ENCODE measurements at regions not wholly inside any gene's neighbourhood (a gene's known extent, or its start where the extent isn't known, plus 50 kb on each side); places are given as distances from the start of the nearest gene placed in this dataset.

- TF ChIP-seq RAD21 (IDR thresholded peaks at IDR 0.05; ENCODE audit: low read depth) (no peak), REST (IDR thresholded peaks at IDR 0.05; ENCODE audit: low read depth) (no peak), MAX (IDR thresholded peaks at IDR 0.05) (no peak), TAF1 (IDR thresholded peaks at IDR 0.05; ENCODE audit: low read depth) (no peak)
Observed at GRCh38 chr17:53891726-53892125, 69.0 kb downstream of the KIF2B start.

- TF ChIP-seq YY1 (IDR thresholded peaks at IDR 0.05; ENCODE audit: low read depth) (no peak), TAF1 (IDR thresholded peaks at IDR 0.05; ENCODE audit: low read depth) (no peak), MAX (IDR thresholded peaks at IDR 0.05) (no peak), RAD21 (IDR thresholded peaks at IDR 0.05; ENCODE audit: low read depth) (no peak), FOXM1 (IDR thresholded peaks at IDR 0.05; ENCODE audit: borderline replicate concordance, low read depth) (no peak), EGR1 (IDR thresholded peaks at IDR 0.05) (no peak), REST (IDR thresholded peaks at IDR 0.05; ENCODE audit: low read depth) (no peak), ZBTB7A (IDR thresholded peaks at IDR 0.05; ENCODE audit: low read depth) (no peak), CEBPB (IDR thresholded peaks at IDR 0.05) (no peak), EP300 (IDR thresholded peaks at IDR 0.05; ENCODE audit: borderline replicate concordance) (no peak), TEAD4 (IDR thresholded peaks at IDR 0.05) (no peak), CREB1 (IDR thresholded peaks at IDR 0.05; ENCODE audit: low read depth) (no peak), TCF12 (IDR thresholded peaks at IDR 0.05; ENCODE audit: low read depth) (no peak), USF1 (IDR thresholded peaks at IDR 0.05) (no peak), NFIC (IDR thresholded peaks at IDR 0.05) (no peak)
Observed at GRCh38 chr17:53892222-53892621, 69.5 kb downstream of the KIF2B start.

- TF ChIP-seq TEAD4 (IDR thresholded peaks at IDR 0.05) (no peak), YY1 (IDR thresholded peaks at IDR 0.05; ENCODE audit: low read depth) (no peak), USF1 (IDR thresholded peaks at IDR 0.05) (no peak), ZBTB7A (IDR thresholded peaks at IDR 0.05; ENCODE audit: low read depth) (no peak), CEBPB (IDR thresholded peaks at IDR 0.05) (no peak), EP300 (IDR thresholded peaks at IDR 0.05; ENCODE audit: borderline replicate concordance) (no peak), TAF1 (IDR thresholded peaks at IDR 0.05; ENCODE audit: low read depth) (no peak), RAD21 (IDR thresholded peaks at IDR 0.05; ENCODE audit: low read depth) (no peak), FOXM1 (IDR thresholded peaks at IDR 0.05; ENCODE audit: borderline replicate concordance, low read depth) (no peak), EGR1 (IDR thresholded peaks at IDR 0.05) (no peak), NFIC (IDR thresholded peaks at IDR 0.05) (no peak)
Observed at GRCh38 chr17:53894591-53894990, 71.9 kb downstream of the KIF2B start.

- TF ChIP-seq MAX (IDR thresholded peaks at IDR 0.05) = no peak
- no peak for TF ChIP-seq FOXM1 (IDR thresholded peaks at IDR 0.05; ENCODE audit: borderline replicate concordance, low read depth)
- TF ChIP-seq ZBTB7A (IDR thresholded peaks at IDR 0.05; ENCODE audit: low read depth) = no peak
Observed at GRCh38 chr17:53896047-53896446, 73.3 kb downstream of the KIF2B start.

- TF ChIP-seq CREB1 (IDR thresholded peaks at IDR 0.05; ENCODE audit: low read depth) = no peak
Observed at GRCh38 chr17:53900951-53901350, 78.2 kb downstream of the KIF2B start.

- TF ChIP-seq USF1 (IDR thresholded peaks at IDR 0.05) (no peak), CEBPB (IDR thresholded peaks at IDR 0.05) (no peak), EP300 (IDR thresholded peaks at IDR 0.05; ENCODE audit: borderline replicate concordance) (no peak), EGR1 (IDR thresholded peaks at IDR 0.05) (no peak), TAF1 (IDR thresholded peaks at IDR 0.05; ENCODE audit: low read depth) (no peak), CREB1 (IDR thresholded peaks at IDR 0.05; ENCODE audit: low read depth) (no peak), ZBTB7A (IDR thresholded peaks at IDR 0.05; ENCODE audit: low read depth) (no peak), TCF12 (IDR thresholded peaks at IDR 0.05; ENCODE audit: low read depth) (no peak), NFIC (IDR thresholded peaks at IDR 0.05) (no peak), FOXM1 (IDR thresholded peaks at IDR 0.05; ENCODE audit: borderline replicate concordance, low read depth) (no peak), REST (IDR thresholded peaks at IDR 0.05; ENCODE audit: low read depth) (no peak), RAD21 (IDR thresholded peaks at IDR 0.05; ENCODE audit: low read depth) (no peak), YY1 (IDR thresholded peaks at IDR 0.05; ENCODE audit: low read depth) (no peak), TEAD4 (IDR thresholded peaks at IDR 0.05) (no peak), MAX (IDR thresholded peaks at IDR 0.05) (no peak)
Observed at GRCh38 chr17:53907435-53907834, 84.7 kb downstream of the KIF2B start.

Data from Ishikawa (cell line).